Stimulated activated CD4-positive, alpha-beta T cell treated with anti-CD3 and anti-CD28 coated beads, Interleukin-15, amount 100 ng/mL, for 24 hours (primary cell): ENCODE measurements at regions not wholly inside any gene's neighbourhood (a gene's known extent, or its start where the extent isn't known, plus 50 kb on each side); places are given as distances from the start of the nearest gene placed in this dataset.

ENCODE experiments used
- DNase-seq: peaks from one replicate; pipeline ENCODE4 v3.0.0-alpha.2; 2020

GRCh38 chrX:148372925-148373324, 127.5 kb upstream of the AFF2 start:
- DNase-seq = no peak

- DNase-seq = no peak
Observed at GRCh38 chrX:148376342-148376741, 124.1 kb upstream of the AFF2 start.

GRCh38 chrX:148380107-148380506, 120.3 kb upstream of the AFF2 start:
- DNase-seq = peak; percentile 6

GRCh38 chrX:148380650-148381561, 119.5 kb upstream of the AFF2 start:
- DNase-seq = peak; percentile 61

GRCh38 chrX:148381603-148382002, 118.8 kb upstream of the AFF2 start:
- peak; percentile 1 for DNase-seq

GRCh38 chrX:148382983-148383382, 117.4 kb upstream of the AFF2 start:
- no peak for DNase-seq

GRCh38 chrX:148385471-148385870, 114.9 kb upstream of the AFF2 start:
- DNase-seq = no peak

- no peak for DNase-seq
Observed at GRCh38 chrX:148389629-148390028, 110.8 kb upstream of the AFF2 start.

- DNase-seq = no peak
Observed at GRCh38 chrX:148412006-148412405, 88.4 kb upstream of the AFF2 start.

- no peak for DNase-seq
Observed at GRCh38 chrX:148416142-148416541, 84.3 kb upstream of the AFF2 start.

GRCh38 chrX:148416931-148417330, 83.5 kb upstream of the AFF2 start:
- no peak for DNase-seq

GRCh38 chrX:148417934-148418333, 82.5 kb upstream of the AFF2 start:
- DNase-seq = no peak

GRCh38 chrX:148422526-148422925, 77.9 kb upstream of the AFF2 start:
- DNase-seq = peak; percentile 4

- DNase-seq = no peak
Observed at GRCh38 chrX:148424570-148424969, 75.8 kb upstream of the AFF2 start.

- DNase-seq = no peak
Observed at GRCh38 chrX:148426467-148426866, 74.0 kb upstream of the AFF2 start.

- DNase-seq = no peak
Observed at GRCh38 chrX:148441387-148441786, 59.0 kb upstream of the AFF2 start.

GRCh38 chrX:148443216-148443615, 57.2 kb upstream of the AFF2 start:
- DNase-seq = no peak

- no peak for DNase-seq
Observed at GRCh38 chrX:148448686-148449085, 51.7 kb upstream of the AFF2 start.
